KOPT-K1 (cell line): ENCODE measurements at regions not wholly inside any gene's neighbourhood (a gene's known extent, or its start where the extent isn't known, plus 50 kb on each side); places are given as distances from the start of the nearest gene placed in this dataset.

Source experiments
- H3K27ac ChIP-seq: fragments of 200-600 bp; sonication (generic); 2 replicates; pipeline ENCODE4 v1.5.1; 2016; ENCODE audit warnings: antibody characterized with exemption, mild to moderate bottlenecking, low read depth, low read length; ENCODE audit not compliant: poor library complexity, severe bottlenecking
- H3K36me3 ChIP-seq: fragments of 200-600 bp; sonication (generic); 2 replicates; pipeline ENCODE4 v1.5.1; 2017; ENCODE audit warnings: antibody characterized with exemption, mild to moderate bottlenecking, low read length, moderate library complexity; ENCODE audit not compliant: insufficient read depth
- H3K9me3 ChIP-seq: fragments of 200-600 bp; sonication (generic); 2 replicates; pipeline ENCODE4 v1.5.1; 2017; ENCODE audit warnings: antibody characterized with exemption, low read length, mild to moderate bottlenecking; ENCODE audit not compliant: insufficient read depth, poor library complexity, severe bottlenecking

DNA sequence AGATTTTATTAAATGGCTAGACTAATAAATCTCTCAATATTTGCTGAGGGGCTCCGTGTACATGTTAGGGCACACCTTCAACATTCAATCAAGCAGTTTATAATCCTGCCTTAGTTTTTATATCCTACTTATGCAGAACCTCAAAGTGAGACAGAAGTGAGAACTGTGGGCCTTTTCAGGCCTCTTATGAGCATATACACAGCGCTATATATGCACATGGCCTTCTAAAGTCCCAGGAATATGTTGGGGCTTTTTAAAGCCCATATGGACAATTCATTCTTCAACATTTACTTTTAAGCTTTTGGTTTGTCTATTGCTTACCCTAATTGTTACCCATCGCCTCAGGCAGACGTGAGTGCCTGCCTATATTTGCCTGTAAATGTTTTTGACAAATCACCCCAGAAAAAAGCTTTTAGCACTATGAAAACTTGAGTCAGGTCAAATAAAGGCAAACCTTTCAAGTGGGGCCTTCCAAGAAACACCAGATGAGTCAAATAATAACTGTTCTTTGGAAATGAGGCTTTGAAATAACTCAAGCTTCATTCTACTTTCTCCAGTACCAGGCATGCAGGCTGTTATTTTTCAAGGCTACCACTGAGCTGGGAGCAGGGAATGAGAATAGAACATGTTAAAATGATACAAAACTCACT lies 58.2 kb downstream of the ESM1 start:
- H3K9me3 ChIP-seq: peaks cover 20% of the 10 kb centered on the region
- H3K36me3 ChIP-seq: no peaks in the 10 kb centered on the region
- H3K27ac ChIP-seq: no peak overlapping the region

DNA sequence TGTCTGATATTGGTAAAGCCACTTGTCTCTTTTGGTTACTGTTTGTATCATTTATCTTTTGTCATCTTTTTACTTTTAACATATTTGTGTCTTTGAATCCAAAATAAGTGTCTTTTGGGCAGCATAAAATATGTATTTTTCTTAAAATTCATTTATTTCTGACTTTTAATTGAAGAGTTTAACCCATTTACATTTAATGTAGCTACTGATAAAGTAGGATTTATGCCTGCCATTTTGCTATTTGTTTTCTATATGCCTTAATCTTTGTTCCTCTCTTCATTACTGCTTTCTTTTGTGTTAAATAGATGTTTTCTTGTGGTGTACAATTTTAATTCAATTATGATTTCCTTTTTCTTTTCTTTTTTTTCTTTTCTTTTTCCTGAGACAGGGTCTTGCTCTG lies 60.9 kb downstream of the ESM1 start:
- Histone ChIP-seq H3K36me3 (no peaks in the 10 kb centered on the region), H3K27ac (no peak overlapping the region), H3K9me3 (peaks cover 20% of the 10 kb centered on the region)

DNA sequence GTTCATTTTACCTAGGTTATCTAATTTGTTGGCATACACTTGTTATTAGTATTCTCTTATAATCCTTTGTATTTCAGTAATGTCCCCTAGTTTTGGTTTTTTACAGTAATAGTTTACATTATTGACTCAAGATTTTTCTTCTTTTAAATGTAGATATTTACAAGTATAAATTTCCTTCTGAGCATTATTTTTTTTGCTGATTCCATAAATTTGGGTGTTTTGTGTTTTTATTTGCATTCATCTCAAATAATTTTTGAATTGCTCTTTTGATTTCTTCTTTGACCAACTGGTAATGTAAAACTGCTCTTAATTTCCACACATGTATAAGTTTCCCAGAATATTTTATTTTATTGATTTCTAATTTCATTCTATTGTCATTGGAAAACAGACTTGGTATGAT lies 68.1 kb downstream of the ESM1 start:
- H3K9me3 ChIP-seq: no peaks in the 10 kb centered on the region

DNA sequence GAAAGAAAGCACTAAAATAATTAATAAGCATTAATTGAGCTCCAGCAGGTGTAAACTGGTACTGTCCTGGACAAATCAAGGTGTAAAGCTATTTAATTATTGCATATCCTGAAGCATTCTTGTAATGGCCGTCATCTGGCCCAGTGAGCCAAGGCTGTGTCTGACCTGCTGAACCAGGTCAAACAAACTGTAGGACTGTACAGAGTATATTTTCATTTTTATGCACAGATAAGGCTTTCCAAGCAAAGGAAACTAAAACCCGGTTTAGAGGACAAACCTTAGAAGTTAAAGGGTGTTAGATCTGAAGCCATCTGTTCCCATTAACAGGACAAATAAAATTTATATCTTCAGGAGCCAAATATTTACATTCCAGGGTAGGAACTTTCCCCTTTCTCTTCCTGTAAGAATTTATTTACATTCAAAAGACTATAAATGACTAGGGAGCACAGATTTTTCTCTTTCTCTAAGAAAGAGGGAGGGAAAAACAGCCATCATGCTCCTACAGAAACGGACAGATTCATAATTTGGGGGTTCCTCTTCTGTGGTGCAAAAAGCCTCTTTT lies 69.8 kb downstream of the ESM1 start:
- H3K27ac ChIP-seq: no peak overlapping the region
- H3K9me3 ChIP-seq: no peaks in the 10 kb centered on the region
- H3K36me3 ChIP-seq: no peaks in the 10 kb centered on the region

More for the DNA sequence above, 68.1 kb downstream of the ESM1 start:
- H3K36me3 ChIP-seq: no peaks in the 10 kb centered on the region
- H3K27ac ChIP-seq: no peak overlapping the region

DNA sequence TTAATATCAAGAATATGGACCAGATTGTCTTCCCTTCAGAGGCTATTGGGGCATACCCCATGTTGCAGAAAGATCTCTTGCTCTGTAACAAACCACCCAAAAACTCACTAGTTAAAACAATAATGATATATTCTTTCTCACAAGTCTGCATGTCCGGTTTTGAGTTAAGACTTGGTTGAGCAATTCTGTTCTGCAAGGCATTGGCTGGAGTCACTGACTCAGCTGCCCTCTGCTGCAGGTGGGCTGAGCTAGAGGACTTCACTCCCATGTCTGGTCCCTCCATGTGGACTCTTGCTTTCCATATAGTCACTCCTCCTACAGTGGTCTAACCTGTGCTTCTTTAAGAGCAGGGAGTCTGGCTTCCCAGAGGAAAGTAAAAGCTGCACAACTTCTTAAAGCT lies 73.4 kb downstream of the ESM1 start:
- H3K27ac ChIP-seq: no peak overlapping the region

DNA sequence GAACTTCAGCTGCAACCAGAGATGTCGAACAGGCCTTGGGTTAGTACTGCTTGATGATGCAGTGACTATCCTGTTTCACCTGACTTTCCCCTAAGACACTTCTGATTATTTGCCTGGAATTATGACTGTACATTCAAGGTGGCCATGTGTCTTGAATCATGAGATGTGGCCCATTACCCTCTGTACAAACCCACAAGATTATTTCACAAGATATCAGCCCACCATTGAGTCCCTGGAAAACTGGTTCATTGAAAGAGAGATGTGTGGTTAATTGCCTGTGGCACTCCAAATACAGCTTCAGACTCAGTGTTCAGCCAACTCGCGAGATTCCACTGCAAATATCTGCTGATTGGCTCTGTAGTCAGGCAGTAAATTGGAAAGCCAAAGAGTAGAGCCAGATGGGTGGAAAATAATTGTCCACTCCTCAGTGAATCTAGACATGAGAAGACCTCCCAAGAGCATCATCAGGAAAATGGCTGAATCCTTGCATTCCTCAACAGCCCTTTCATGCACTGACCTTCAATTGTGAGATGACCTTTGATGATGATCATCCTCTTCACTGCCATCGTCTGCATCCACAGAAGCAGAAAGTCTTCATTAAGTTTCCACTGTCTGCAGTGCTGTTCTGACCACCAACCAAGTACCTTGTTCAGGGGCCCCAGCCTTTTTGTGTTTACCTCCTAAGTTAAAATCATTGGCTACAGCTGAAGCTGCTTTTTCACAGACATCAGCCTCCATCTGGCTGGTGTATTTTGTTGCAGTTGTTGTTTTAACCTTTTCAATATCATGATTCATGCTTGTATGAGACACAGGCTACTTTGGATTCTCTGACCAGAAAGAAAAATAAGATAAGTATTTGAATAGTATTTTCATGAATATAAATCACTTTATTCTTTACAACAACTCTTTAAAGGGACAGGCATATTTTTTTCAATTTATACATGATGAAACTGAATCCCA lies 75.2 kb downstream of the ESM1 start:
- no peaks in the 10 kb centered on the region for H3K9me3 ChIP-seq
- H3K36me3 ChIP-seq: no peaks in the 10 kb centered on the region
- H3K27ac ChIP-seq: no peak overlapping the region

More for the DNA sequence above, 73.4 kb downstream of the ESM1 start:
- Histone ChIP-seq H3K9me3 (no peaks in the 10 kb centered on the region), H3K36me3 (no peaks in the 10 kb centered on the region)

DNA sequence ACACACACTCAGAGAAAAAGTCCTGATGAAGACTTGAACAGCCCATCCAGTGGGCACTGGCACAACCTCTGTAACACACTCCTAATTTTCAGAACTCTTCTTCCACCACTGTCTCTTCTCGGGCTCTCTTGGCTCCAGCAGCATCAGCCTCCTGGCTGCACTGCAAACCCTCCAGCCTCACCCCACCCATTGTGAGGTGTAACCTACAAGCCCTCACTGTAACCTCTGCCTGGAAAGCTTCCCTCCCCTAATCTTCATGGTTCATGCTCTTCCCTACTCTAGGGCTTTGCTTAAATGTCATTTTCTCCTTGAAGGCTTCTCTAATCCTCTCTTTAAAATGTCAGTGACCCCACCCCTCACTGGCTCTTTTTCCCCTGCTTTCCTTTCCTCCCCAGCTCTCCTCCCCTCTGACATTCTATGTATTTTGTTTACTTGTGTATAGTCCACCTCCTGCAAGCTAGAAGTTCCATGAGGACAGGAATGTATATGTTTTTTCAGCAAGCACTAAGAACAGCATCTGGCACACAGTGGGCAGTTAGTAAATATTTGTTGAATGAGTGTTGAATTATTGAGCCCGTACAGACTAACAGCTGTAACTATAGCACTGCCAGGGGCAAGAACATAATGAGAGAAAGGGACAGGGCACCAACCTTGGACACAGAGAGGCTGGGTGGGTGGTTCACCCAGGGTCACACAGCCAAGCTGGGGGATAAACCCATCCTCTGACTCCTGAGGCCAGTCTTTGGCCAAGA lies 76.4 kb downstream of the ESM1 start:
- Histone ChIP-seq H3K9me3 (no peaks in the 10 kb centered on the region), H3K27ac (no peak overlapping the region), H3K36me3 (no peaks in the 10 kb centered on the region)

DNA sequence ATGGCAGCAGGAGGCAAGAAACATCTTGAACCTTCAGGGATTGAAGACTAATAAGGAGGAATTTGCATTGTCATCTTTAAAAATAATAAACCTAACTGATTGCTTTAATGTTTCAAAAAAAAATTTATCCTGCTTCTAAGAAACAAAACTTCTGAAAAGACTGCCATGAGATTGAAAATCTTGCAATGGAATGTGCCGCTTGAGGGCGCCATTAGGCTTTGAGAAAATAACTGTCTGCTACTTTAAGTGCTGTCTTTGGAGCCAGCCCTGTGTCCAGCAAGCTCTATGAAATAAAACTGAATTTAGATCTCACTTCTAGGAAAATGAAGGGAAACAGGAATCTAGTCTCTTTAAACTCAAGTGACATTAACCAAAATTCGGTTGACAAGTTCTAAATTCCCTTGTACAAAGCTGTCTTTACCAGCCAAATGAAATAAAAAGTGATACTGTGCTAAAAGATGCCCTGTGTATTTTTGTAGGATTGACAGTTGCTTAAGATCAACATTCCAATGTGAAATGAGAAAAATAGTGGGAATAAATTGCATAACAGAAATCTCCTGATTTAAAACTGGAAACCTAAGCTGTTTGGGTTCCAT lies 79.4 kb downstream of the ESM1 start:
- no peak overlapping the region for H3K27ac ChIP-seq
- no peaks in the 10 kb centered on the region for H3K9me3 ChIP-seq
- no peaks in the 10 kb centered on the region for H3K36me3 ChIP-seq

DNA sequence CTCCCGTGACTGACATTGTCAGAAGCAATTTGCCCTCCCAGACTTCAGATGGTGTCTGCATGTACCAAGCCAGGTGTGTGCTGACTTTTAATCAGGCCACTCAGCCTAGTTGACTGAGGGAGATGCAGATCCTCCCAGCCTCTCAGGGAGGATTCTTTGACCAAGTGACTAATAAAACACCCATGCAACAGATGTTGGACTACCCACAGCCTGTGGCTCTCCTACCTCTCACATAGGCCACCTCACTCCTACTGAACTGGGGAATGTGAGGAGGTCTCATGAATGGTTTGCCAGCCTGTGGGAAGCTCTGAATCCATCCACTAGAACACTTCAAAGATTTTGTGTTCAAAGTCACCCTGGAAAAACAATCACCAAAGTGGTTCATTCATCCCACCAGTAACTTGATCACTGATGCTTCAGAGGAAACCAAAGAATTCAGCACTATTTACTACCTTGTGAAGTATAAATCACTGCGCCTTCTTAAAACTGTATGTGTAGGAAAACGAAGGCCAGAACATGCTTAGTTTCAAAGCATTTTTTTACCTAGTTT lies 80.1 kb downstream of the ESM1 start:
- Histone ChIP-seq H3K27ac (no peak overlapping the region), H3K36me3 (no peaks in the 10 kb centered on the region), H3K9me3 (no peaks in the 10 kb centered on the region)

DNA sequence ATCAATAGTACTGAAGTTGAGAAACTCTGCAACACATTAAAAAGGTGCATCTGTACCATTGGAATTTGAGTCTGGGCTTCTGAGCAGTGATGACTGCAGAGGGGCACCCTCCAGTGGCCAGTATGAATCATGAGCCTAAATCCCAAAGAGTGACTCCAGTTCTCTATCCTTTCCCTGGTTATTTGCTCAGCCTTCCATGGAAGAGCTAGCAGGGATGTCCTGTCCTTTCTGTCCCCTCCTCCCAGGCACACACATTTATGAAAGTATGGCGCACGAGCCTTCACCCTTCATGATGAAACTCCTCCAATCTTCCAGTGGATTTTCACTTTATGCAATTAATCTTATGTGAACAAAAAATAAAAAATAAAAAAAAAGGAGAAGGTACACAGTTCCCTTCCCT lies 81.0 kb downstream of the ESM1 start:
- H3K36me3 ChIP-seq: no peaks in the 10 kb centered on the region
- H3K27ac ChIP-seq: no peak overlapping the region
- no peaks in the 10 kb centered on the region for H3K9me3 ChIP-seq

DNA sequence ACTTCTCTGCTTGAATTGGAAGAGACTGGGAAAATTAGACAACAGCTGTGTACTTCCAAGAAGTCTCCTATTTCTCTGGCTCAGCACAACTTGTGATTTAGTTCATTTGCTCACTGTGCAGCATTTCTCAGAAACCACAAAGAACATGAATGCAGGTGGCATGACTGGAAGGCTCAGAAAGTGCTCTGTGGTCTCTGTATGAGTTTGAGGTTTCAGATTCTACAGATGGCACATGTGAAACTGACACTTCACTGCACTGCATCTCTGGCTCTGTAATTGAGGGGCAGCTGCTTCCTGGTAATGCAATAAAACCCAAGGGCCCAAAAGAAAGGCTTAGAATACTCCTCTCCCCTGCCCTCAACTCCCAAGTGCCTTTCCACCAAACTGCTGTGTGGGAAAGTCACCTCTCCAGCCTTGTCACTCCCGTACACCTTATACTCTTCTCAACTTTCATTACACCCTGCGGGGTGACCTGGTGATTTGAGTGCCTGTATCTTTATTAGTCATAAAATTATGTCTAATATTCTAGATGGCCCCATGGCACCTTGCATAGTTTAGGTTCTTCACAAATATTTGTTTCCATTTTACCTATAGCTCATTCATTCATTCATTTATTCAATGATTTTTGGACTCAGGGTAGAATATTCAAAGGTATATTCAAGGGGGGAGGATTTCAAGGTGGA lies 82.5 kb downstream of the ESM1 start:
- peak overlapping the region; percentile 41 for H3K27ac ChIP-seq
- H3K36me3 ChIP-seq: no peaks in the 10 kb centered on the region
- no peaks in the 10 kb centered on the region for H3K9me3 ChIP-seq

DNA sequence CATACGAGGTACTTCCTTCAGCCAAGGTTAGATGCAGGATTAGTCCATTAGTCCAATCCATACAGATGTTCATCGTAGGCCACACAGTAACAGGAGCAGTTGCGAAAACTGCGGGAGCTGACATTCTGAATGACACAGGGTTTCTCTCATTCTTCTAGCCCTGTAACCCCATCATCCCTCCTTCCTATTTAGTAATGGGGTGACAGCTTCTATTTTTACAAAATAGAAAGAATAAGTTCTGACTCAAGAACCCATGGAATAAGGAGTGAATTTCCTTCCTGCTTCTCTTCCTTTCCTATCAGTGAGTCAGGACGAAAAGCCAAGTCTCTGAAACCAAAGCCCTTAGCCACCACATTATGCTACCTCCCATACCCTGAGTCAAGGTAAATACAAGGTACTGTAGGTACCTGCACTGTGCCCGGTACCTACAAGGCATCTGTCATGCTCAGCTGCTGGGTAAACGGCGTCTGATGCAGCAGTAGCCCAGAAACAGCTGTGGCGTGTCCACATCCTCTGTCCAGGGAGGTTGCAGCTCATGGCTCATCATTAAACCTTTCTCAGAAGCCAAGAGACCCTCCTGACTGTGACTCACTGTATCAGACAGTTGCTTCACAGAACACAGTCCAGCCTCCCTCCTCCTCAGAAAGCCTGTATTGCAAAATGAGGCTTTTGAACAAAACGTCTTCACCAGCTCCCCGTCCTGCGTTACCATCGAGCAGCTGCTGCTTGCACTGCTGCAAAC lies 84.2 kb downstream of the ESM1 start:
- Histone ChIP-seq H3K36me3 (no peaks in the 10 kb centered on the region), H3K27ac (no peak overlapping the region), H3K9me3 (no peaks in the 10 kb centered on the region)

DNA sequence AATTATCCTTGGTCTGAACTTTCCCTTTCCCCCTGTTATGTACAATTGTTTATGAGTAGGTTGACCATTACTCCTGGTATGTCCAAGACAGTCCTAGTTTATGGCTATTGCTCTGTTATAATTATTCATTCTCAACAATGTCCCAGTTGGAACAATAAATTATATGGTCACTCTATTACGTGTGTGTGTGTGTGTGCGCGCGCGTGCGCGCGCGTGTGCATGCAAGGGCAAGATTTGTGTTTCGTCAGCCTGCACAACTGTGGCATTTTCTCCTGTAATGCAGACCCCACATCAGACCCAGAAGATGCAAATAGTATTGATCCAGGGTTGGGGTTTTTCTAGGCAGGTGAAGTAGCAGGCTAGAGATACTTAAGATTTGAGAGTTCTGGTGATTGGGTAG lies 88.4 kb downstream of the ESM1 start:
- H3K9me3 ChIP-seq: no peaks in the 10 kb centered on the region
- no peak overlapping the region for H3K27ac ChIP-seq
- no peaks in the 10 kb centered on the region for H3K36me3 ChIP-seq
